H9 (cell line): ENCODE measurements at regions not wholly inside any gene's neighbourhood (a gene's known extent, or its start where the extent isn't known, plus 50 kb on each side); places are given as distances from the start of the nearest gene placed in this dataset.

Source experiments
- DNase-seq: peaks from one replicate; pipeline ENCODE4 v3.0.0-alpha.2; 2017
- H2AFZ ChIP-seq: one replicate; pipeline ENCODE4 v1.6.1; 2013; ENCODE audit warnings: mild to moderate bottlenecking, low read length, control low read depth, moderate library complexity
- H2AK5ac ChIP-seq: 2 replicates; pipeline ENCODE4 v1.6.1; 2013; ENCODE audit warnings: low read length, control low read depth, mixed read lengths; ENCODE audit not compliant: insufficient read length
- H2BK120ac ChIP-seq: one replicate; pipeline ENCODE4 v1.6.1; 2013; ENCODE audit warnings: low read depth, mild to moderate bottlenecking, low read length, control low read depth, inconsistent platforms; ENCODE audit not compliant: poor library complexity, severe bottlenecking
- H2BK12ac ChIP-seq: 2 replicates; pipeline ENCODE4 v1.6.1; 2013; ENCODE audit warnings: low read length, control low read depth, mixed read lengths, low read depth; ENCODE audit not compliant: insufficient read length
- H2BK15ac ChIP-seq: 2 replicates; pipeline ENCODE4 v1.6.1; 2013; ENCODE audit warnings: low read depth, low read length, control low read depth
- H2BK20ac ChIP-seq: one replicate; pipeline ENCODE4 v1.6.1; 2013; ENCODE audit warnings: low read depth, mild to moderate bottlenecking, low read length, control low read depth, inconsistent platforms; ENCODE audit not compliant: poor library complexity, severe bottlenecking
- H2BK5ac ChIP-seq: 2 replicates; pipeline ENCODE4 v1.6.1; 2013; ENCODE audit warnings: low read length, control low read depth, mixed read lengths; ENCODE audit not compliant: insufficient read length
- H3K14ac ChIP-seq: 2 replicates; pipeline ENCODE4 v1.6.1; 2013; ENCODE audit warnings: low read length, control low read depth; ENCODE audit not compliant: insufficient read depth
- H3K18ac ChIP-seq: 2 replicates; pipeline ENCODE4 v1.6.1; 2013; ENCODE audit warnings: low read depth, mild to moderate bottlenecking, mixed read lengths, low read length, control low read depth; ENCODE audit not compliant: insufficient read length
- H3K23ac ChIP-seq: 2 replicates; pipeline ENCODE4 v1.6.1; 2013; ENCODE audit warnings: low read length, control low read depth, mixed read lengths, low read depth; ENCODE audit not compliant: insufficient read length
- H3K23me2 ChIP-seq: 2 replicates; pipeline ENCODE4 v1.6.1; 2013; ENCODE audit warnings: low read depth, mild to moderate bottlenecking, mixed read lengths, low read length, control low read depth; ENCODE audit not compliant: insufficient read length, poor library complexity, severe bottlenecking
- H3K27ac ChIP-seq: 2 replicates; pipeline ENCODE4 v1.5.1; 2013; ENCODE audit warnings: low read length, control low read depth, mixed read lengths, low read depth; ENCODE audit not compliant: insufficient read length
- H3K27me3 ChIP-seq: 2 replicates; pipeline ENCODE4 v1.6.1; 2013; ENCODE audit warnings: low read length, control low read depth, inconsistent platforms; ENCODE audit not compliant: insufficient read depth
- H3K4ac ChIP-seq: 2 replicates; pipeline ENCODE4 v1.6.1; 2013; ENCODE audit warnings: low read depth, mild to moderate bottlenecking, control low read depth, inconsistent platforms, low read length, moderate library complexity
- H3K4me1 ChIP-seq: 2 replicates; pipeline ENCODE4 v1.6.1; 2013; ENCODE audit warnings: low read length, control low read depth, inconsistent platforms; ENCODE audit not compliant: insufficient read depth
- H3K4me2 ChIP-seq: 2 replicates; pipeline ENCODE4 v1.6.1; 2013; ENCODE audit warnings: low read length, control low read depth, mixed read lengths; ENCODE audit not compliant: insufficient read length, insufficient read depth
- H3K56ac ChIP-seq: 2 replicates; pipeline ENCODE4 v1.6.1; 2013; ENCODE audit warnings: low read depth, mild to moderate bottlenecking, mixed read lengths, low read length, control low read depth; ENCODE audit not compliant: insufficient read length
- H3K79me1 ChIP-seq: 2 replicates; pipeline ENCODE4 v1.6.1; 2013; ENCODE audit warnings: low read depth, mild to moderate bottlenecking, moderate library complexity, low read length, control low read depth, inconsistent platforms; ENCODE audit not compliant: insufficient read depth, poor library complexity, severe bottlenecking
- H3K79me2 ChIP-seq: 2 replicates; pipeline ENCODE4 v1.6.1; 2013; ENCODE audit warnings: low read length, control low read depth, inconsistent platforms; ENCODE audit not compliant: insufficient read depth
- H3K9ac ChIP-seq: 2 replicates; pipeline ENCODE4 v1.6.1; 2013; ENCODE audit warnings: low read length, control low read depth, mixed read lengths; ENCODE audit not compliant: insufficient read length; ENCODE audit errors: extremely low read depth
- H3K9me3 ChIP-seq: one replicate; pipeline ENCODE4 v1.6.1; 2013; ENCODE audit warnings: low read depth, low read length, inconsistent platforms; ENCODE audit not compliant: control insufficient read depth
- H3T11ph ChIP-seq: one replicate; pipeline ENCODE4 v1.6.1; 2013; ENCODE audit warnings: mild to moderate bottlenecking, low read length, control low read depth, inconsistent platforms
- H4K20me1 ChIP-seq: one replicate; pipeline ENCODE4 v1.6.1; 2013; ENCODE audit not compliant: control insufficient read depth, insufficient read length, insufficient read depth
- H4K5ac ChIP-seq: 2 replicates; pipeline ENCODE4 v1.6.1; 2013; ENCODE audit warnings: low read depth, mild to moderate bottlenecking, mixed read lengths, low read length, control low read depth; ENCODE audit not compliant: insufficient read length
- H4K8ac ChIP-seq: replicated peaks from 2 replicates; pipeline ENCODE4 v1.6.1; 2013; ENCODE audit warnings: low read length, control low read depth, mixed read lengths, low read depth; ENCODE audit not compliant: insufficient read length
- H4K91ac ChIP-seq: 2 replicates; pipeline ENCODE4 v1.6.1; 2013; ENCODE audit warnings: low read depth, mild to moderate bottlenecking, moderate library complexity, mixed read lengths, low read length, control low read depth; ENCODE audit not compliant: insufficient read length
- H3K27ac Mint-ChIP-seq, 3 experiments: 2 replicates in 2 of 3; 3 replicates in 1 of 3; pipeline ENCODE4 v1.8.0; 2020 to 2021; ENCODE audit warnings: mixed read lengths in 3 of 3, mild to moderate bottlenecking in 1 of 3, moderate library complexity in 1 of 3
- H3K27me3 Mint-ChIP-seq: 2 replicates; pipeline ENCODE4 v1.8.0; 2021; ENCODE audit warnings: low read depth, mild to moderate bottlenecking, moderate library complexity, mixed read lengths
- H3K36me3 Mint-ChIP-seq, 3 experiments: 2 replicates in 2 of 3; 3 replicates in 1 of 3; pipeline ENCODE4 v1.8.0; 2020 to 2021; ENCODE audit warnings: low read depth in 3 of 3, mixed read lengths in 3 of 3; ENCODE audit not compliant: insufficient read depth in 1 of 3
- H3K4me1 Mint-ChIP-seq, 2 experiments: 2 replicates each; pipeline ENCODE4 v1.8.0; 2020; ENCODE audit warnings: mixed read lengths in 2 of 2
- H3K4me3 Mint-ChIP-seq, 2 experiments: 2 replicates in 1 of 2; 3 replicates in 1 of 2; pipeline ENCODE4 v1.8.0; 2020 to 2021; ENCODE audit warnings: mild to moderate bottlenecking in 2 of 2, mixed read lengths in 2 of 2, moderate library complexity in 1 of 2
- H3K9me3 Mint-ChIP-seq, 2 experiments: 2 replicates in 1 of 2; 3 replicates in 1 of 2; pipeline ENCODE4 v1.8.0; 2020; ENCODE audit warnings: mild to moderate bottlenecking in 2 of 2, mixed read lengths in 2 of 2, moderate library complexity in 1 of 2
- WGBS: extraction: QIAGEN DNeasy Blood & Tissue Kit; methylation state at CpG from one replicate; pipeline ENCODE4 v1.1.7; 2013; ENCODE audit warnings: missing lambda C conversion rate, low lambda C conversion rate, mixed read lengths; ENCODE audit not compliant: insufficient read length; ENCODE audit errors: extremely low coverage; 5-methylcytosine and 5-hydroxymethylcytosine counted together
- TF ChIP-seq, protein P1 (sequence below): fragments of 200-600 bp; sonication (generic); conservative IDR thresholded peaks from 3 replicates; pipeline ENCODE4 v1.8.0; 2021; ENCODE audit warnings: antibody characterized with exemption, mild to moderate bottlenecking

- H3K4me3 Mint-ChIP-seq = no peak overlapping the region
Observed at GRCh38 chr2:9752441-9753275, 90.6 kb upstream of the TAF1B start.

More at GRCh38 chr2:9752441-9753275, 90.6 kb upstream of the TAF1B start:
- H3K9me3 Mint-ChIP-seq = no peaks in the 10 kb centered on the region; a peak in 1 of 5 replicates
- H3T11ph ChIP-seq = no peak overlapping the region
- H3K27me3 ChIP-seq = no peaks in the 10 kb centered on the region
- H3K27ac ChIP-seq = no peak overlapping the region
- no peak overlapping the region for H4K5ac ChIP-seq
- H2BK20ac ChIP-seq = no peak overlapping the region
- peak overlapping the region; percentile 44 for H3K18ac ChIP-seq
- DNase-seq = no peak
- no peak overlapping the region for H3K27ac Mint-ChIP-seq
- peaks cover 28 to 43% of the 10 kb centered on the region in 2 experiments for H3K4me1 Mint-ChIP-seq
- H4K8ac ChIP-seq = no peak overlapping the region
- no peak overlapping the region for H2BK12ac ChIP-seq
- no peaks in the 10 kb centered on the region; a peak in 2 of 7 replicates for H3K36me3 Mint-ChIP-seq
- no peak overlapping the region for H2AFZ ChIP-seq
- H3K4me2 ChIP-seq = no peak overlapping the region
- H2AK5ac ChIP-seq = no peak overlapping the region
- no peaks in the 10 kb centered on the region for H3K9me3 ChIP-seq
- H3K14ac ChIP-seq = no peak overlapping the region
- no peaks in the 10 kb centered on the region for H3K23me2 ChIP-seq
- H2BK15ac ChIP-seq = no peak overlapping the region
- H2BK120ac ChIP-seq = no peak overlapping the region
- H4K20me1 ChIP-seq = no peaks in the 10 kb centered on the region
- H3K79me1 ChIP-seq = no peaks in the 10 kb centered on the region
- no peak overlapping the region for H3K9ac ChIP-seq
- TF ChIP-seq, protein P1, sequence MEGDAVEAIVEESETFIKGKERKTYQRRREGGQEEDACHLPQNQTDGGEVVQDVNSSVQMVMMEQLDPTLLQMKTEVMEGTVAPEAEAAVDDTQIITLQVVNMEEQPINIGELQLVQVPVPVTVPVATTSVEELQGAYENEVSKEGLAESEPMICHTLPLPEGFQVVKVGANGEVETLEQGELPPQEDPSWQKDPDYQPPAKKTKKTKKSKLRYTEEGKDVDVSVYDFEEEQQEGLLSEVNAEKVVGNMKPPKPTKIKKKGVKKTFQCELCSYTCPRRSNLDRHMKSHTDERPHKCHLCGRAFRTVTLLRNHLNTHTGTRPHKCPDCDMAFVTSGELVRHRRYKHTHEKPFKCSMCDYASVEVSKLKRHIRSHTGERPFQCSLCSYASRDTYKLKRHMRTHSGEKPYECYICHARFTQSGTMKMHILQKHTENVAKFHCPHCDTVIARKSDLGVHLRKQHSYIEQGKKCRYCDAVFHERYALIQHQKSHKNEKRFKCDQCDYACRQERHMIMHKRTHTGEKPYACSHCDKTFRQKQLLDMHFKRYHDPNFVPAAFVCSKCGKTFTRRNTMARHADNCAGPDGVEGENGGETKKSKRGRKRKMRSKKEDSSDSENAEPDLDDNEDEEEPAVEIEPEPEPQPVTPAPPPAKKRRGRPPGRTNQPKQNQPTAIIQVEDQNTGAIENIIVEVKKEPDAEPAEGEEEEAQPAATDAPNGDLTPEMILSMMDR = no peak
- H3K56ac ChIP-seq = no peak overlapping the region
- H3K27me3 Mint-ChIP-seq = peaks cover 27% of the 10 kb centered on the region
- no peak overlapping the region for H3K4ac ChIP-seq
- WGBS = no CpG with 5 or more reads among the region's 21 CpGs
- no peaks in the 10 kb centered on the region for H3K79me2 ChIP-seq
- H3K4me1 ChIP-seq = peaks cover 3% of the 10 kb centered on the region; the same call in 1 of the 2 replicates
- H2BK5ac ChIP-seq = no peak overlapping the region
- no peak overlapping the region for H4K91ac ChIP-seq
- H3K23ac ChIP-seq = no peak overlapping the region
